ENCODE measurements at regions not wholly inside any gene's neighbourhood (a gene's known extent, or its start where the extent isn't known, plus 50 kb on each side); places are given as distances from the start of the nearest gene placed in this dataset.

GRCh38 chr1:29557066-29557465 lies 320.7 kb downstream of the PTPRU start:
- H3K9me3 ChIP-seq = peaks cover 0 to 4% (median 0%) of the 10 kb centered on the region in 3 donors
- H3K36me3 ChIP-seq = no peaks in the 10 kb centered on the region
- ATAC-seq = no peak
- no peaks in the 10 kb centered on the region for H3K4me1 ChIP-seq
- peaks cover 35% of the 10 kb centered on the region for H3K27me3 ChIP-seq
- H3K4me3 ChIP-seq = no peak overlapping the region
- 60 to 64% methylated on average over 2 to 3 of the region's 5 CpGs for whole genome bisulfite sequencing, 2 donors (ENCODE audit: low coverage in 1 of 2)
- TF ChIP-seq POLR2A (IDR thresholded peaks at IDR 0.05) = no peak
- TF ChIP-seq CTCF (IDR thresholded peaks at IDR 0.05) = no peak
- TF ChIP-seq EP300 (IDR thresholded peaks at IDR 0.05) = no peak
- no peak for TF ChIP-seq POLR2AphosphoS5 (IDR thresholded peaks at IDR 0.05)
- H3K27ac ChIP-seq = no peak overlapping the region

GRCh38 chr1:29556657-29557056 lies 320.3 kb downstream of the PTPRU start:
- Histone ChIP-seq H3K27ac (no peak overlapping the region), H3K4me1 (no peaks in the 10 kb centered on the region), H3K36me3 (no peaks in the 10 kb centered on the region), H3K9me3 (no peaks in the 10 kb centered on the region), H3K27me3 (peaks cover 31% of the 10 kb centered on the region), H3K4me3 (no peak overlapping the region)
- no peak for TF ChIP-seq CTCF (IDR thresholded peaks at IDR 0.05)
- no peak for TF ChIP-seq POLR2AphosphoS5 (IDR thresholded peaks at IDR 0.05)
- no peak for TF ChIP-seq POLR2A (IDR thresholded peaks at IDR 0.05)
- WGBS, 2 donors (ENCODE audit: low coverage in 1 of 2) = 73 to 93% methylated on average over 2 to 4 of the region's 4 CpGs
- ATAC-seq = no peak

GRCh38 chr1:29555043-29555620 lies 318.8 kb downstream of the PTPRU start:
- Histone ChIP-seq H3K9me3 (no peaks in the 10 kb centered on the region), H3K27me3 (peaks cover 38% of the 10 kb centered on the region), H3K4me3 (no peak overlapping the region), H3K4me1 (no peaks in the 10 kb centered on the region), H3K27ac (no peak overlapping the region), H3K36me3 (no peaks in the 10 kb centered on the region)
- TF ChIP-seq CTCF (IDR thresholded peaks at IDR 0.05) = no peak
- no peak for TF ChIP-seq EP300 (IDR thresholded peaks at IDR 0.05)
- no peak for TF ChIP-seq POLR2A (IDR thresholded peaks at IDR 0.05)
- TF ChIP-seq POLR2AphosphoS5 (IDR thresholded peaks at IDR 0.05) = no peak
- ATAC-seq = no peak
- WGBS, 2 donors (ENCODE audit: low coverage in 1 of 2) = 70 to 75% methylated on average over 3 to 4 of the region's 10 CpGs

GRCh38 chr1:29554208-29554778 lies 318.0 kb downstream of the PTPRU start:
- H3K27ac ChIP-seq = no peak overlapping the region
- H3K36me3 ChIP-seq = no peaks in the 10 kb centered on the region
- peaks cover 47% of the 10 kb centered on the region for H3K27me3 ChIP-seq
- TF ChIP-seq CTCF (IDR thresholded peaks at IDR 0.05) = no peak
- no peak for TF ChIP-seq POLR2A (IDR thresholded peaks at IDR 0.05)
- TF ChIP-seq EP300 (IDR thresholded peaks at IDR 0.05) = no peak
- no peak for TF ChIP-seq POLR2AphosphoS5 (IDR thresholded peaks at IDR 0.05)
- H3K9me3 ChIP-seq = no peaks in the 10 kb centered on the region
- H3K4me1 ChIP-seq = no peaks in the 10 kb centered on the region
- ATAC-seq = no peak
- 100% methylated on average over 2 of the region's 2 CpGs for WGBS, 2 donors (ENCODE audit: low coverage in 1 of 2)
- no peak overlapping the region for H3K4me3 ChIP-seq
